ENCODE measurements at regions not wholly inside any gene's neighbourhood (a gene's known extent, or its start where the extent isn't known, plus 50 kb on each side); places are given as distances from the start of the nearest gene placed in this dataset.

DNA sequence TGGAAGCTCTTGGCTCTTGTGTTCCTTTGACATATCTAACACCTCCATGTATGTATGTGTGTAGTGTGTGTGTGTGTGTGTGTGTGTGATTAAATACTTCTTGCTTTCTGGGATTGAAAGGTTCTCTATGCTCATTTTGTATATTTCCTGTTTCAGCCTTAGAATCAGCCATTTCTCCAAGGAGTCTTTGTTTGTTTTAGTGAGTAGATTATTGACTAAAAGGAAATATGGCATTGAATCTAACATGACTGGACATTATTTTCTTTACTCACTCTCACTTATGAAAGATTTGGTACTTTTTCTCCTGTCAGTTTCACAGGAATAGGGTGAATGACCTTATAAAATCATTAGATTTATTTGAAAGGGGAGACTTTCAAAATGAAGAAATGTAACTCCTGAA is 413.8 kb upstream of the SLC14A2 start:
- no peak for TF ChIP-seq POLR2AphosphoS5 (IDR thresholded peaks at IDR 0.05)
- TF ChIP-seq EP300 (IDR thresholded peaks at IDR 0.05; ENCODE audit: low read depth): no peak
- TF ChIP-seq, protein P1, sequence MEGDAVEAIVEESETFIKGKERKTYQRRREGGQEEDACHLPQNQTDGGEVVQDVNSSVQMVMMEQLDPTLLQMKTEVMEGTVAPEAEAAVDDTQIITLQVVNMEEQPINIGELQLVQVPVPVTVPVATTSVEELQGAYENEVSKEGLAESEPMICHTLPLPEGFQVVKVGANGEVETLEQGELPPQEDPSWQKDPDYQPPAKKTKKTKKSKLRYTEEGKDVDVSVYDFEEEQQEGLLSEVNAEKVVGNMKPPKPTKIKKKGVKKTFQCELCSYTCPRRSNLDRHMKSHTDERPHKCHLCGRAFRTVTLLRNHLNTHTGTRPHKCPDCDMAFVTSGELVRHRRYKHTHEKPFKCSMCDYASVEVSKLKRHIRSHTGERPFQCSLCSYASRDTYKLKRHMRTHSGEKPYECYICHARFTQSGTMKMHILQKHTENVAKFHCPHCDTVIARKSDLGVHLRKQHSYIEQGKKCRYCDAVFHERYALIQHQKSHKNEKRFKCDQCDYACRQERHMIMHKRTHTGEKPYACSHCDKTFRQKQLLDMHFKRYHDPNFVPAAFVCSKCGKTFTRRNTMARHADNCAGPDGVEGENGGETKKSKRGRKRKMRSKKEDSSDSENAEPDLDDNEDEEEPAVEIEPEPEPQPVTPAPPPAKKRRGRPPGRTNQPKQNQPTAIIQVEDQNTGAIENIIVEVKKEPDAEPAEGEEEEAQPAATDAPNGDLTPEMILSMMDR (IDR thresholded peaks at IDR 0.05): no peak
- no peak for TF ChIP-seq POLR2A (IDR thresholded peaks at IDR 0.05)
- H3K4me3 ChIP-seq: no peak overlapping the region
- no peaks in the 10 kb centered on the region for H3K9me3 ChIP-seq
- no peaks in the 10 kb centered on the region for H3K4me1 ChIP-seq
- intact Hi-C loops (cut with DNase I; ENCODE audit: low total_unique reads): no loop called here
- H3K27me3 ChIP-seq: no peaks in the 10 kb centered on the region
- no peak for DNase-seq
- in situ Hi-C loops (cut with MboI; ENCODE audit: low pct_ligation_motif_present in 1 of 4, low pct_unique_long_range_greater_than_20kb in 1 of 4, low sequenced_read_pairs in 3 of 4): loop anchor here in 2 of 4 donors (25.0 kb wide), 3 partner anchors 289 to 1064 kb away; partner anchors contain the start of gene SETBP1 (in 1 of the 2)
- H3K36me3 ChIP-seq: no peaks in the 10 kb centered on the region
- H3K27ac ChIP-seq: no peak overlapping the region

DNA sequence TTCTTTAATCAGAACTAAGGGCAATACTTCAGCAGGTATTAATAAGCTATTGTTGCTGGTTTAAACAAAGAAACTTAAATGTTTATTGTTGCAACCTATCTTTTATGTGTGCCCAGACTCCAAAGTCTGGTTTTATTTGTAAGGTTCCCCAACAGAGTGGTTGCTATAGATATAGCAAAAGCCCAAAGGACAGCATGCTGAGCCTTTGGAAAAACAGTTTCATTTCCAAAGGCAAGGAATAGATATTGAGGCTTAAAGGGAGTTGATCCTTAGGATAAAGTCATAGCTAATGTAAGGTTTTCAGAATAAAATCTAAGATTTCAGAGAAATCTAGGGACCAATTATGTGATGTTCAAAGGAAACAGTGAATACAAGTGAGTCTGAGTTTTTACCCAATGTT is 413.2 kb upstream of the SLC14A2 start:
- Histone ChIP-seq H3K4me3 (no peak overlapping the region), H3K27ac (no peak overlapping the region), H3K27me3 (no peaks in the 10 kb centered on the region), H3K9me3 (no peaks in the 10 kb centered on the region), H3K4me1 (no peaks in the 10 kb centered on the region), H3K36me3 (no peaks in the 10 kb centered on the region)
- DNase-seq: no peak
- in situ Hi-C loops (cut with MboI; ENCODE audit: low pct_ligation_motif_present in 1 of 4, low pct_unique_long_range_greater_than_20kb in 1 of 4, low sequenced_read_pairs in 3 of 4): loop anchor here in 2 of 4 donors (25.0 kb wide), 3 partner anchors 290 to 1065 kb away; partner anchors contain the start of gene SETBP1 (in 1 of the 2)
- TF ChIP-seq, protein P1 (IDR thresholded peaks at IDR 0.05): no peak
- TF ChIP-seq EP300 (IDR thresholded peaks at IDR 0.05; ENCODE audit: low read depth) (no peak), POLR2A (IDR thresholded peaks at IDR 0.05) (no peak), POLR2AphosphoS5 (IDR thresholded peaks at IDR 0.05) (no peak)
- intact Hi-C loops (cut with DNase I; ENCODE audit: low total_unique reads): no loop called here

- H3K4me3 ChIP-seq: no peak overlapping the region
- no peak for DNase-seq
- H3K36me3 ChIP-seq: no peaks in the 10 kb centered on the region
- intact Hi-C loops (cut with DNase I; ENCODE audit: low total_unique reads): no loop called here
- no peaks in the 10 kb centered on the region for H3K27me3 ChIP-seq
- in situ Hi-C loops (cut with MboI; ENCODE audit: low pct_ligation_motif_present in 1 of 4, low pct_unique_long_range_greater_than_20kb in 1 of 4, low sequenced_read_pairs in 3 of 4): loop anchor here in 2 of 4 donors (25.0 kb wide), 3 partner anchors 291 to 1066 kb away; partner anchors contain the start of gene SETBP1 (in 1 of the 2)
- TF ChIP-seq POLR2A (IDR thresholded peaks at IDR 0.05) (no peak), POLR2AphosphoS5 (IDR thresholded peaks at IDR 0.05) (no peak), EP300 (IDR thresholded peaks at IDR 0.05; ENCODE audit: low read depth) (no peak)
- TF ChIP-seq, protein P1 (IDR thresholded peaks at IDR 0.05): no peak
- no peak overlapping the region for H3K27ac ChIP-seq
- 97 to 100% methylated on average over 2 of the region's 2 CpGs for whole genome bisulfite sequencing, 2 donors (ENCODE audit: low coverage in 1 of 2)
- no peaks in the 10 kb centered on the region for H3K4me1 ChIP-seq
- H3K9me3 ChIP-seq: no peaks in the 10 kb centered on the region
Measured at GRCh38 chr18:45203677-45204076, 411.6 kb upstream of the SLC14A2 start.

GRCh38 chr18:45207328-45207727 is 407.9 kb upstream of the SLC14A2 start:
- H3K27ac ChIP-seq: no peak overlapping the region
- no peak overlapping the region for H3K4me3 ChIP-seq
- in situ Hi-C loops (cut with MboI; ENCODE audit: low pct_ligation_motif_present in 1 of 4, low pct_unique_long_range_greater_than_20kb in 1 of 4, low sequenced_read_pairs in 3 of 4): loop anchor here in 2 of 4 donors (25.0 kb wide), 3 partner anchors 295 to 1070 kb away; partner anchors contain the start of gene SETBP1 (in 1 of the 2)
- H3K36me3 ChIP-seq: no peaks in the 10 kb centered on the region
- H3K4me1 ChIP-seq: no peaks in the 10 kb centered on the region
- H3K9me3 ChIP-seq: no peaks in the 10 kb centered on the region
- intact Hi-C loops (cut with DNase I; ENCODE audit: low total_unique reads): no loop called here
- no peaks in the 10 kb centered on the region for H3K27me3 ChIP-seq
- DNase-seq: no peak
- WGBS, 2 donors (ENCODE audit: low coverage in 1 of 2): 78 to 94% methylated on average over 2 of the region's 2 CpGs
- TF ChIP-seq, protein P1 (IDR thresholded peaks at IDR 0.05): no peak
- no peak for TF ChIP-seq POLR2A (IDR thresholded peaks at IDR 0.05)

All from transverse colon (tissue), 4 donors.